Upper lobe of left lung (tissue), 6 donors: ENCODE measurements at regions not wholly inside any gene's neighbourhood (a gene's known extent, or its start where the extent isn't known, plus 50 kb on each side); places are given as distances from the start of the nearest gene placed in this dataset.

Source experiments
- ATAC-seq, 2 donors: fragments of 200-7000 bp; cut with Tn5 transposase; one replicate each; pipeline ENCODE4 v1.9.1; 2022; ENCODE audit warnings: mild to moderate bottlenecking in 2 of 2, moderate library complexity in 2 of 2; ENCODE audit not compliant: low FRiP score in 2 of 2
- DNase-seq, 2 donors: peaks; one replicate each; pipeline ENCODE4 v3.0.0-alpha.2; 2019 to 2020
- H3K27ac ChIP-seq, 4 donors: fragments of 200-600 bp; sonication (generic); one replicate each; pipeline ENCODE4 v1.5.1; 2016 to 2019
- H3K27me3 ChIP-seq, 4 donors: fragments of 200-600 bp; sonication (generic); one replicate each; pipeline ENCODE4 v1.5.1; 2017 to 2019
- H3K36me3 ChIP-seq, 4 donors: fragments of 200-600 bp; sonication (generic); one replicate each; pipeline ENCODE4 v1.5.1; 2016 to 2019
- H3K4me1 ChIP-seq, 4 donors: fragments of 200-600 bp; sonication (generic); one replicate each; pipeline ENCODE4 v1.5.1; 2018 to 2019
- H3K4me3 ChIP-seq, 4 donors: fragments of 200-600 bp; sonication (generic); one replicate each; pipeline ENCODE4 v1.5.1; 2017 to 2019; ENCODE audit warnings: mild to moderate bottlenecking in 2 of 4, moderate library complexity in 1 of 4
- H3K9me3 ChIP-seq, 4 donors: fragments of 200-600 bp; sonication (generic); one replicate each; pipeline ENCODE4 v1.5.1; 2018 to 2019
- CTCF ChIP-seq, 6 experiments: fragments of 450-650 bp in 4 of 6; fragments of 200-600 bp in 2 of 6; sonication (generic) in 2 of 6; IDR thresholded peaks; one replicate each; pipeline ENCODE4 v1.5.1; 2016 to 2019; ENCODE audit warnings: antibody characterized with exemption in 6 of 6
- EP300 ChIP-seq, 4 donors: sonication (generic); formaldehyde crosslinking; IDR thresholded peaks; one replicate each; pipeline ENCODE4 v1.5.1; 2017; ENCODE audit warnings: antibody characterized with exemption in 4 of 4, control low read depth in 2 of 4
- POLR2A ChIP-seq, 4 donors: fragments of 450-650 bp; IDR thresholded peaks; one replicate each; pipeline ENCODE4 v1.5.1; 2016 to 2017; ENCODE audit warnings: antibody characterized with exemption in 4 of 4, mild to moderate bottlenecking in 2 of 4
- POLR2AphosphoS5 ChIP-seq, 2 donors: sonication (generic); formaldehyde crosslinking; IDR thresholded peaks; one replicate each; pipeline ENCODE4 v1.5.1; 2017; ENCODE audit warnings: antibody characterized with exemption in 2 of 2
- WGBS, 2 donors: methylation state at CpG; one replicate each; pipeline ENCODE4 v1.1.5; 2017 to 2018; 5-methylcytosine and 5-hydroxymethylcytosine counted together
- donor health status: DM: no; HTN: no; CAD: no; lungs with moderate emphysema.
- donor health status: DM: no; HTN: yes; CAD: no; lungs with severe emphysema.

GRCh38 chr4:130955520-130955919 lies 1859.6 kb downstream of the C4orf33 start:
- DNase-seq (no peak), ATAC-seq (no peak)
- no peak for TF ChIP-seq EP300 (IDR thresholded peaks at IDR 0.05)
- no peak for TF ChIP-seq CTCF (IDR thresholded peaks at IDR 0.05)
- TF ChIP-seq POLR2A (IDR thresholded peaks at IDR 0.05) = no peak
- TF ChIP-seq POLR2AphosphoS5 (IDR thresholded peaks at IDR 0.05) = no peak
- no peaks in the 10 kb centered on the region for H3K27me3 ChIP-seq
- no peak overlapping the region for H3K27ac ChIP-seq
- no peaks in the 10 kb centered on the region for H3K36me3 ChIP-seq
- no peaks in the 10 kb centered on the region for H3K9me3 ChIP-seq
- H3K4me1 ChIP-seq = no peaks in the 10 kb centered on the region
- 89 to 91% methylated on average over 1 of the region's 1 CpG for WGBS, 2 donors
- no peak overlapping the region for H3K4me3 ChIP-seq

GRCh38 chr4:130985371-130985770 lies 1889.4 kb downstream of the C4orf33 start:
- no peak for TF ChIP-seq POLR2A (IDR thresholded peaks at IDR 0.05)
- WGBS, 2 donors = 28 to 48% methylated on average over 4 of the region's 4 CpGs
- Histone ChIP-seq H3K27me3 (no peaks in the 10 kb centered on the region), H3K27ac (no peak overlapping the region), H3K4me1 (no peaks in the 10 kb centered on the region), H3K9me3 (no peaks in the 10 kb centered on the region), H3K4me3 (no peak overlapping the region), H3K36me3 (no peaks in the 10 kb centered on the region)
- ATAC-seq (no peak), DNase-seq (no peak)

GRCh38 chr4:130995988-130996387 lies 1900.0 kb downstream of the C4orf33 start:
- DNase-seq (no peak), ATAC-seq (no peak)
- H3K4me3 ChIP-seq = no peak overlapping the region
- H3K9me3 ChIP-seq = no peaks in the 10 kb centered on the region
- H3K4me1 ChIP-seq = no peaks in the 10 kb centered on the region
- H3K27me3 ChIP-seq = no peaks in the 10 kb centered on the region
- H3K27ac ChIP-seq = no peak overlapping the region
- no peaks in the 10 kb centered on the region for H3K36me3 ChIP-seq
- TF ChIP-seq POLR2AphosphoS5 (IDR thresholded peaks at IDR 0.05) (no peak), EP300 (IDR thresholded peaks at IDR 0.05) (no peak), POLR2A (IDR thresholded peaks at IDR 0.05) (no peak), CTCF (IDR thresholded peaks at IDR 0.05) (no peak)
- 83 to 86% methylated on average over 2 of the region's 2 CpGs for WGBS, 2 donors

GRCh38 chr4:131001371-131001770 lies 1905.4 kb downstream of the C4orf33 start:
- no peaks in the 10 kb centered on the region for H3K36me3 ChIP-seq
- no peaks in the 10 kb centered on the region for H3K27me3 ChIP-seq
- DNase-seq (no peak), ATAC-seq (no peak)
- no peaks in the 10 kb centered on the region for H3K9me3 ChIP-seq
- H3K4me1 ChIP-seq = no peaks in the 10 kb centered on the region
- TF ChIP-seq POLR2AphosphoS5 (IDR thresholded peaks at IDR 0.05) = no peak
- no peak for TF ChIP-seq EP300 (IDR thresholded peaks at IDR 0.05)
- TF ChIP-seq POLR2A (IDR thresholded peaks at IDR 0.05) = no peak
- TF ChIP-seq CTCF (IDR thresholded peaks at IDR 0.05) = no peak
- no peak overlapping the region for H3K4me3 ChIP-seq
- no peak overlapping the region for H3K27ac ChIP-seq

GRCh38 chr4:131002132-131002531 lies 1906.2 kb downstream of the C4orf33 start:
- TF ChIP-seq EP300 (IDR thresholded peaks at IDR 0.05) (no peak), CTCF (IDR thresholded peaks at IDR 0.05) (no peak), POLR2A (IDR thresholded peaks at IDR 0.05) (no peak), POLR2AphosphoS5 (IDR thresholded peaks at IDR 0.05) (no peak)
- WGBS, 2 donors = 62 to 76% methylated on average over 1 of the region's 1 CpG
- H3K4me3 ChIP-seq = no peak overlapping the region
- no peak for ATAC-seq
- no peak overlapping the region for H3K27ac ChIP-seq
- no peaks in the 10 kb centered on the region for H3K27me3 ChIP-seq
- H3K9me3 ChIP-seq = no peaks in the 10 kb centered on the region
- H3K36me3 ChIP-seq = no peaks in the 10 kb centered on the region
- no peak for DNase-seq
- H3K4me1 ChIP-seq = no peaks in the 10 kb centered on the region
